ENCODE measurements at regions not wholly inside any gene's neighbourhood (a gene's known extent, or its start where the extent isn't known, plus 50 kb on each side); places are given as distances from the start of the nearest gene placed in this dataset.

DNA sequence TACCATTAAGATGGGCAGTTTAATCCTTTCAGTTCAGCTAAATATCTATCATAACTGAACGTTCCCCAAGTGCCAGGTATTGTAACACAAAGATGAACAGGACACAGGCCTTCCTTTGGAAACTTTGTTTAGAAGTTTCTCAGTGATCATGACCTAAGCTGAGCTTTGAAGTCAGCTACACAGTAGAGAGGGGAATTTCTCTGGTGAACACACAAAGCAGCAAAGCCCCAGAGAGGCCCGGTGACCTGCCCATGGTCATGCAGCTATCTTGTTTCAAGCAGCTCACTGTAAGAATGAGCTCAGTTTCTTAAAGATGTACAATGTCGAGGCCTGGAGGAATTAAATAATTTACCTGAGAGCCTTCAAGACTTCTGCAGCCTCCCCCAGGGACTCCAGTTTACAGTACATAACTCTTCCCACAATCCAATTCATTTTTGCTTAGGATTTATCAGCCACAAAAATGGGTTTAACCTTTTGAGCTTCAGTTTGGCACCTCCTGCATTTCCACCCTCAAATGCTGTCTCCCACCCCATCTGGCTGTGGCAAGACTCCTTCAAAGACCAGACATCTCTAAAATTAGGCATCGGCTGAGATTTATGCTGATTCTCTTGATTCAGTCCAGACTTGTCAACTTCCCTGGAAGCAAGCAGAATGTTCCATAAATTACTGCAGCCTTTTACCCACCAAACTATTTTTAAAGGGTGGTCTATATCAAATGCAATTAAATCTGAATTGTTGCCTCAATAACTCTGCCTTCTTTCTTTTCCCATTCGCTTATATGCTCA lies 325.6 kb downstream of the TXNL1 start:
- 85% methylated on average over 4 of the region's 5 CpGs for WGBS (ENCODE audit: insufficient coverage)
- Mint-ChIP-seq H3K9me3 (no peaks in the 10 kb centered on the region), H3K36me3 (no peaks in the 10 kb centered on the region), H3K27me3 (no peaks in the 10 kb centered on the region), H3K4me1 (no peaks in the 10 kb centered on the region), H3K4me3 (no peak overlapping the region), H3K27ac (no peak overlapping the region)
- H3K4me1 ChIP-seq (ENCODE audit: control insufficient read depth in 1 of 2, extremely low read depth in 1 of 2, insufficient read depth in 2 of 2, low read length in 2 of 2): no peaks in the 10 kb centered on the region
- POLR2A ChIA-PET: no interaction called here
- H3K27ac ChIP-seq (ENCODE audit: low read length): no peak overlapping the region
- DNase-seq: no peak
- no peak overlapping the region for H3K4me3 ChIP-seq (ENCODE audit: control insufficient read depth in 1 of 2, extremely low read depth in 1 of 2, low read length in 1 of 2)
- no peak for ATAC-seq (replicated peaks in 1 of 4)
- no peaks in the 10 kb centered on the region for H3K36me3 ChIP-seq (ENCODE audit: control insufficient read depth in 2 of 2, extremely low read depth in 1 of 2, insufficient read depth in 1 of 2, low read length in 1 of 2)
- CTCF ChIA-PET: no interaction called here
- no peaks in the 10 kb centered on the region for H3K27me3 ChIP-seq (replicated peaks in 1 of 2; ENCODE audit: control insufficient read depth in 2 of 2, extremely low read depth in 1 of 2, insufficient read depth in 2 of 2, low read length in 1 of 2)
- no peaks in the 10 kb centered on the region for H3K9me3 ChIP-seq

GRCh38 chr18:56309104-56309503 lies 329.3 kb downstream of the TXNL1 start:
- Histone ChIP-seq H3K27ac (ENCODE audit: low read length) (no peak overlapping the region), H3K4me1 (ENCODE audit: control insufficient read depth in 1 of 2, extremely low read depth in 1 of 2, insufficient read depth in 2 of 2, low read length in 2 of 2) (no peaks in the 10 kb centered on the region), H3K36me3 (ENCODE audit: control insufficient read depth in 2 of 2, extremely low read depth in 1 of 2, insufficient read depth in 1 of 2, low read length in 1 of 2) (no peaks in the 10 kb centered on the region), H3K4me3 (ENCODE audit: control insufficient read depth in 1 of 2, extremely low read depth in 1 of 2, low read length in 1 of 2) (no peak overlapping the region), H3K27me3 (replicated peaks in 1 of 2; ENCODE audit: control insufficient read depth in 2 of 2, extremely low read depth in 1 of 2, insufficient read depth in 2 of 2, low read length in 1 of 2) (no peaks in the 10 kb centered on the region), H3K9me3 (no peaks in the 10 kb centered on the region)
- CTCF ChIA-PET: no interaction called here
- H3K4me3 Mint-ChIP-seq: no peak overlapping the region
- no peak for DNase-seq
- no peaks in the 10 kb centered on the region for H3K4me1 Mint-ChIP-seq
- whole genome bisulfite sequencing (ENCODE audit: insufficient coverage): no CpG with 5 or more reads among the region's 2 CpGs
- H3K9me3 Mint-ChIP-seq: no peaks in the 10 kb centered on the region
- no peaks in the 10 kb centered on the region for H3K27me3 Mint-ChIP-seq
- H3K27ac Mint-ChIP-seq: no peak overlapping the region
- no peak for ATAC-seq (replicated peaks in 1 of 4)
- no peaks in the 10 kb centered on the region for H3K36me3 Mint-ChIP-seq
- POLR2A ChIA-PET: no interaction called here

DNA sequence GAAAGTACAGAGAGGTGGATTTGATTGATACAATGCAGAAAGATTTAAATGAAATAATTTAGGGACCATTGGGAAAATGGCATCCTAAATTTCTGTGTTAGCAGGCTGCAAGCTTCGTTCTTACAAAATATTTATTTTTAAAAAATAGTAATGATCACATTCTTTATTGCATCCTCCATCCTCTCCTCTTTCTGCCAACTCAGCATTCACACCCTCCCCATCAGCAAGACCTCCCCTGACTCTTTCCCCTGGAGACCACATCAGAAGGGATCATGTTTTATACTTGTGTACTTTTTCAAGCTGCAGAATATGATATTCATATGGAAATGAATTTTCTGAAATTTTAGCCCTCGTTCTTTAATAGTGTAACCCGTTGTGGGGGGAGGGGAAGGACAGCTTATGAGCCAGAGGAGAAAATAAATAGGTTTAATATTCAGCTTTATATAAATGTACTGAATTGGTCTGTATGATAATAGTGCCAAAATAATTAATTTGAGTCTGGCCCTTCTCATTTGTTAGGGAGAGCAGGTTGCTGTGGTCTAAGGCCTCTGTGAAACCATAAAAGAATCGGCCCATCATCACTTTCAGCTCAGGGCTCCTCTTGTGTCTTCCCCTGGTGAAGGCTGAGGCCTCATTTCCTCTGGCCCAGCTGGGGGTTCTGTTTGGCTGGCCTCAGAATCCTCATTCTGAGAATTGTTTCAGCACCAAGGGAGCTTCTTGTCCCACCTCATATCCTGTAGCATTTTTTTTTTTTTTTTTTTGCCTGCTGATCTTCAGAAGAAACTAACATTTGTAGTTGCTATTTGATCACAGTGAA lies 330.8 kb downstream of the TXNL1 start:
- no peaks in the 10 kb centered on the region for H3K9me3 Mint-ChIP-seq
- H3K4me1 Mint-ChIP-seq: no peaks in the 10 kb centered on the region
- no peak overlapping the region for H3K27ac Mint-ChIP-seq
- no peaks in the 10 kb centered on the region for H3K27me3 ChIP-seq (replicated peaks in 1 of 2; ENCODE audit: control insufficient read depth in 2 of 2, extremely low read depth in 1 of 2, insufficient read depth in 2 of 2, low read length in 1 of 2)
- 21% methylated on average over 2 of the region's 4 CpGs for WGBS (ENCODE audit: insufficient coverage)
- no peaks in the 10 kb centered on the region for H3K36me3 ChIP-seq (ENCODE audit: control insufficient read depth in 2 of 2, extremely low read depth in 1 of 2, insufficient read depth in 1 of 2, low read length in 1 of 2)
- ATAC-seq (replicated peaks in 1 of 4) (no peak), DNase-seq (no peak)
- H3K4me1 ChIP-seq (ENCODE audit: control insufficient read depth in 1 of 2, extremely low read depth in 1 of 2, insufficient read depth in 2 of 2, low read length in 2 of 2): no peaks in the 10 kb centered on the region
- no peak overlapping the region for H3K4me3 ChIP-seq (ENCODE audit: control insufficient read depth in 1 of 2, extremely low read depth in 1 of 2, low read length in 1 of 2)
- H3K9me3 ChIP-seq: no peaks in the 10 kb centered on the region
- ChIA-PET CTCF (no interaction called here), POLR2A (no interaction called here)
- no peak overlapping the region for H3K27ac ChIP-seq (ENCODE audit: low read length)
- no peaks in the 10 kb centered on the region for H3K27me3 Mint-ChIP-seq
- no peak overlapping the region for H3K4me3 Mint-ChIP-seq
- no peaks in the 10 kb centered on the region for H3K36me3 Mint-ChIP-seq

GRCh38 chr18:56306797-56307196 lies 331.6 kb downstream of the TXNL1 start:
- Histone ChIP-seq H3K27ac (ENCODE audit: low read length) (no peak overlapping the region), H3K9me3 (no peaks in the 10 kb centered on the region), H3K27me3 (replicated peaks in 1 of 2; ENCODE audit: control insufficient read depth in 2 of 2, extremely low read depth in 1 of 2, insufficient read depth in 2 of 2, low read length in 1 of 2) (no peaks in the 10 kb centered on the region), H3K4me3 (ENCODE audit: control insufficient read depth in 1 of 2, extremely low read depth in 1 of 2, low read length in 1 of 2) (no peak overlapping the region), H3K36me3 (ENCODE audit: control insufficient read depth in 2 of 2, extremely low read depth in 1 of 2, insufficient read depth in 1 of 2, low read length in 1 of 2) (no peaks in the 10 kb centered on the region), H3K4me1 (ENCODE audit: control insufficient read depth in 1 of 2, extremely low read depth in 1 of 2, insufficient read depth in 2 of 2, low read length in 2 of 2) (no peaks in the 10 kb centered on the region)
- H3K4me3 Mint-ChIP-seq: no peak overlapping the region
- H3K36me3 Mint-ChIP-seq: no peaks in the 10 kb centered on the region
- no peaks in the 10 kb centered on the region for H3K4me1 Mint-ChIP-seq
- no peaks in the 10 kb centered on the region for H3K27me3 Mint-ChIP-seq
- DNase-seq (no peak), ATAC-seq (replicated peaks in 1 of 4) (no peak)
- ChIA-PET CTCF (no interaction called here), POLR2A (no interaction called here)
- H3K9me3 Mint-ChIP-seq: no peaks in the 10 kb centered on the region
- H3K27ac Mint-ChIP-seq: no peak overlapping the region
- no CpG with 5 or more reads among the region's 1 CpG for WGBS (ENCODE audit: insufficient coverage)

GRCh38 chr18:56305583-56305982 lies 332.8 kb downstream of the TXNL1 start:
- Mint-ChIP-seq H3K36me3 (no peaks in the 10 kb centered on the region), H3K4me1 (no peaks in the 10 kb centered on the region), H3K27ac (no peak overlapping the region), H3K27me3 (no peaks in the 10 kb centered on the region), H3K9me3 (no peaks in the 10 kb centered on the region), H3K4me3 (no peak overlapping the region)
- H3K9me3 ChIP-seq: no peaks in the 10 kb centered on the region
- H3K27ac ChIP-seq (ENCODE audit: low read length): no peak overlapping the region
- no peak for DNase-seq
- POLR2A ChIA-PET: no interaction called here
- CTCF ChIA-PET: no interaction called here
- no peak overlapping the region for H3K4me3 ChIP-seq (ENCODE audit: control insufficient read depth in 1 of 2, extremely low read depth in 1 of 2, low read length in 1 of 2)
- H3K27me3 ChIP-seq (replicated peaks in 1 of 2; ENCODE audit: control insufficient read depth in 2 of 2, extremely low read depth in 1 of 2, insufficient read depth in 2 of 2, low read length in 1 of 2): no peaks in the 10 kb centered on the region
- H3K4me1 ChIP-seq (ENCODE audit: control insufficient read depth in 1 of 2, extremely low read depth in 1 of 2, insufficient read depth in 2 of 2, low read length in 2 of 2): no peaks in the 10 kb centered on the region
- no peak for ATAC-seq (replicated peaks in 1 of 4)
- H3K36me3 ChIP-seq (ENCODE audit: control insufficient read depth in 2 of 2, extremely low read depth in 1 of 2, insufficient read depth in 1 of 2, low read length in 1 of 2): no peaks in the 10 kb centered on the region

- Mint-ChIP-seq H3K36me3 (no peaks in the 10 kb centered on the region), H3K27me3 (no peaks in the 10 kb centered on the region), H3K4me3 (no peak overlapping the region), H3K9me3 (no peaks in the 10 kb centered on the region), H3K4me1 (no peaks in the 10 kb centered on the region), H3K27ac (no peak overlapping the region)
- Histone ChIP-seq H3K36me3 (ENCODE audit: control insufficient read depth in 2 of 2, extremely low read depth in 1 of 2, insufficient read depth in 1 of 2, low read length in 1 of 2) (no peaks in the 10 kb centered on the region), H3K9me3 (no peaks in the 10 kb centered on the region), H3K4me1 (ENCODE audit: control insufficient read depth in 1 of 2, extremely low read depth in 1 of 2, insufficient read depth in 2 of 2, low read length in 2 of 2) (no peaks in the 10 kb centered on the region), H3K27ac (ENCODE audit: low read length) (no peak overlapping the region), H3K4me3 (ENCODE audit: control insufficient read depth in 1 of 2, extremely low read depth in 1 of 2, low read length in 1 of 2) (no peak overlapping the region), H3K27me3 (replicated peaks in 1 of 2; ENCODE audit: control insufficient read depth in 2 of 2, extremely low read depth in 1 of 2, insufficient read depth in 2 of 2, low read length in 1 of 2) (no peaks in the 10 kb centered on the region)
- no peak for ATAC-seq (replicated peaks in 1 of 4)
- 93% methylated on average over 2 of the region's 11 CpGs for WGBS (ENCODE audit: insufficient coverage)
- POLR2A ChIA-PET: no interaction called here
- DNase-seq: no peak
- CTCF ChIA-PET: interaction anchor here in 1 of 2 donors (0.6 kb wide), 1 partner anchor 21 kb away, joined by 3 read pairs; no protein-coding TSS in a partner anchor
Measured at GRCh38 chr18:56302156-56302555, 336.2 kb downstream of the TXNL1 start.
